ENCODE measurements at regions not wholly inside any gene's neighbourhood (a gene's known extent, or its start where the extent isn't known, plus 50 kb on each side); places are given as distances from the start of the nearest gene placed in this dataset.

- TF ChIP-seq CTCF (conservative IDR thresholded peaks at IDR 0.05; ENCODE audit: low read length), result no peak
- no peak overlapping the region for H3K4me3 ChIP-seq (ENCODE audit: low read length)
- DNase-seq (ENCODE audit: low read depth), result peak; percentile 4
Observed at GRCh38 chr15:79373113-79373512, 59.0 kb upstream of the MINAR1 start.

GRCh38 chr15:79373728-79374127 is 58.4 kb upstream of the MINAR1 start:
- TF ChIP-seq CTCF (conservative IDR thresholded peaks at IDR 0.05; ENCODE audit: low read length), result no peak
- no peak for DNase-seq (ENCODE audit: low read depth)
- no peak overlapping the region for H3K4me3 ChIP-seq (ENCODE audit: low read length)

- DNase-seq (ENCODE audit: low read depth), result no peak
- no peak for TF ChIP-seq CTCF (conservative IDR thresholded peaks at IDR 0.05; ENCODE audit: low read length)
- H3K4me3 ChIP-seq (ENCODE audit: low read length), result no peak overlapping the region
Observed at GRCh38 chr15:79376383-79376782, 55.8 kb upstream of the MINAR1 start.

GRCh38 chr15:79378394-79379109 is 53.6 kb upstream of the MINAR1 start:
- DNase-seq (ENCODE audit: low read depth), result no peak
- no peak for TF ChIP-seq CTCF (conservative IDR thresholded peaks at IDR 0.05; ENCODE audit: low read length)
- no peak overlapping the region for H3K4me3 ChIP-seq (ENCODE audit: low read length)

GRCh38 chr15:79380755-79381497 is 51.2 kb upstream of the MINAR1 start:
- DNase-seq (ENCODE audit: low read depth), result peak; percentile 71
- peak; percentile 98 for TF ChIP-seq CTCF (conservative IDR thresholded peaks at IDR 0.05; ENCODE audit: low read length)
- no peak overlapping the region for H3K4me3 ChIP-seq (ENCODE audit: low read length)

- DNase-seq (ENCODE audit: low read depth), result no peak
- TF ChIP-seq CTCF (conservative IDR thresholded peaks at IDR 0.05; ENCODE audit: low read length), result no peak
- H3K4me3 ChIP-seq (ENCODE audit: low read length), result no peak overlapping the region
Observed at GRCh38 chr15:79381593-79381992, 50.5 kb upstream of the MINAR1 start.

Data from AG10803 (cell line).